ENCODE measurements at regions not wholly inside any gene's neighbourhood (a gene's known extent, or its start where the extent isn't known, plus 50 kb on each side); places are given as distances from the start of the nearest gene placed in this dataset.

DNA sequence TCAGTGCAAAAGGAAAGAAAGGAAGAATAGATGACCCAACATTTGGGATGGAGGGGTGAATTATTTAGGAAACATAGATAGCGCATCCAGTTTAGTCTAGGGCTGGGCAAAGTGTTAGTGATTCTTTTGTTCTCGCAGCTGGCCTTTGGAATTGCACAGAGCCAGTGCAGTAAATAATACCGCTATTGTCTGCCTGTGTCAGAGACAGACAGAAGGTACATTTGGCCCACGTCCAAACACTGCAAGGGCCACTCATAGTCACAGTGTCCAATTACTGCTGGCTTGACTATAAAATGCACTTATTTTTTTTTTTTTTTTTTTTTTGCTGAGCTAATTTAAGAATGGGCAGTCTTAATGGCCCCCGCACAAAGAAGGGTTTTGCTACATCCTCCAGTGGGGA, 638.6 kb downstream of the BCL11B start:
- dilution Hi-C loops (cut with MboI; ENCODE audit: extremely low pct_ligation_motif_present, low sequenced_read_pairs) (no loop called here), intact Hi-C loops (cut with micrococcal nuclease) (no loop called here)
- no peaks in the 10 kb centered on the region for H3K4me1 ChIP-seq (ENCODE audit: control insufficient read depth, extremely low read depth, insufficient read depth, low read length)
- H3K27me3 ChIP-seq (ENCODE audit: control insufficient read depth in 2 of 2, insufficient read depth in 2 of 2, low read length in 2 of 2), result no peaks in the 10 kb centered on the region
- POLR2A ChIA-PET, result no interaction called here
- CTCF ChIA-PET, result no interaction called here
- H3K9me3 ChIP-seq (replicated peaks; ENCODE audit: control insufficient read depth, insufficient read depth, low read length), result peaks cover 11% of the 10 kb centered on the region
- no peaks in the 10 kb centered on the region for H3K79me2 ChIP-seq (ENCODE audit: control insufficient read depth, insufficient read depth, low read length)
- H3K4me2 ChIP-seq (ENCODE audit: insufficient read depth, low read length), result no peak overlapping the region
- FAIRE-seq (no peak), DNase-seq (ENCODE audit: low read depth, low spot score) (no peak)
- no peaks in the 10 kb centered on the region for H3K36me3 ChIP-seq (ENCODE audit: control insufficient read depth in 2 of 2, extremely low read depth in 1 of 2, insufficient read depth in 2 of 2, low read length in 2 of 2)
- no peak overlapping the region for H3K4me3 ChIP-seq (replicated peaks in 1 of 3; ENCODE audit: insufficient read depth in 1 of 3, low read depth in 1 of 3, low read length in 3 of 3)
- no peak overlapping the region for H3K27ac ChIP-seq (ENCODE audit: insufficient read depth, low read depth, low read length)
- TF ChIP-seq POLR2AphosphoS5 (IDR thresholded peaks at IDR 0.05; ENCODE audit: insufficient read depth, low read depth, low read length) (no peak), EZH2 (IDR thresholded peaks at IDR 0.05; ENCODE audit: borderline replicate concordance, low read depth, low read length, severe bottlenecking) (no peak), FOS (IDR thresholded peaks at IDR 0.05; ENCODE audit: borderline replicate concordance, insufficient read depth, low read length) (no peak)
- H2AFZ ChIP-seq (ENCODE audit: low read depth, low read length), result no peak overlapping the region
- BruUV-seq (replicated peaks), result no TSS peak
- no peak overlapping the region for H3K9ac ChIP-seq (replicated peaks; ENCODE audit: extremely low read depth, insufficient read depth, low read length)
- no peaks in the 10 kb centered on the region for H3K9me1 ChIP-seq (replicated peaks; ENCODE audit: control insufficient read depth, extremely low read depth, insufficient read depth, low read length)
- H4K20me1 ChIP-seq (replicated peaks; ENCODE audit: control insufficient read depth, extremely low read depth, insufficient read depth, low read length), result no peaks in the 10 kb centered on the region

DNA sequence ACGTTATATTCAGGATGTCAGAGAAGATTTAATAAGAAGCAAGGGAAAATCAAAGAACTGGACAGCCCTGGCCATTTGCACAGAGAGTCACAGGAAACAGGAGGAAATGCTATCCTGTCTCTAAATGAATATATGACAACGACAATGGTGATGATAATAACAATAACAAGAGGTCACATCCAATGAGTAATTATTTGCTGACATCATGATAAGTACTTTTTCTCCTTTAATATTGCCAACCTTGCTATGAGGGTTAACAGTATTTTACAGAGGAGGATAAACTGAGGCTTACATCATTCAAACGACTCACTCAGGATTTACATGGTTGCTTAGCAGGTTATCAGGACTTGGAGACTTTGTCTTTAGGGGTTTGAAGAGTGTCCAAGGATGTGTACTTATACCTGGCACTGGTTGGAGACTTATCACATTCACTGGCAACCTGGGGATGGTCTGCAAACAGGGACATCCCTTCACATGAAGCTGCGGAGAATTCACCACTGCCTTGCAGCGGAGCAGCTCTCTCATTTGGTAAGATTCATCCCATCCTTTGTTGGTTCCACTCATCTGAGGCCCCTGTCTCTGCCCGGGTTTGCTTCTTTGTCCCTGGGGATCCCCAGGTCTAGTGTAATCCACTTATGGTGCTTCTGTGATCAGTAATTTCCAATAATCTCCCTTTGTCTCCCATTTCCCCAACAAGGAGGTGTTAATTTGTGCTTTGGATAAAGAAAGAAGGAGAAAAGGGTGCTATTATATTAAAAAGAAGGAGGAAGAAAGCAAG, 637.8 kb downstream of the BCL11B start:
- Histone ChIP-seq H3K27me3 (ENCODE audit: control insufficient read depth in 2 of 2, insufficient read depth in 2 of 2, low read length in 2 of 2) (no peaks in the 10 kb centered on the region), H3K4me3 (replicated peaks in 1 of 3; ENCODE audit: insufficient read depth in 1 of 3, low read depth in 1 of 3, low read length in 3 of 3) (no peak overlapping the region), H3K9ac (replicated peaks; ENCODE audit: extremely low read depth, insufficient read depth, low read length) (no peak overlapping the region), H3K9me3 (replicated peaks; ENCODE audit: control insufficient read depth, insufficient read depth, low read length) (peaks cover 11% of the 10 kb centered on the region), H3K4me2 (ENCODE audit: insufficient read depth, low read length) (no peak overlapping the region), H3K27ac (ENCODE audit: insufficient read depth, low read depth, low read length) (no peak overlapping the region), H3K9me1 (replicated peaks; ENCODE audit: control insufficient read depth, extremely low read depth, insufficient read depth, low read length) (no peaks in the 10 kb centered on the region), H3K36me3 (ENCODE audit: control insufficient read depth in 2 of 2, extremely low read depth in 1 of 2, insufficient read depth in 2 of 2, low read length in 2 of 2) (no peaks in the 10 kb centered on the region), H3K4me1 (ENCODE audit: control insufficient read depth, extremely low read depth, insufficient read depth, low read length) (no peaks in the 10 kb centered on the region), H4K20me1 (replicated peaks; ENCODE audit: control insufficient read depth, extremely low read depth, insufficient read depth, low read length) (no peaks in the 10 kb centered on the region), H3K79me2 (ENCODE audit: control insufficient read depth, insufficient read depth, low read length) (no peaks in the 10 kb centered on the region), H2AFZ (ENCODE audit: low read depth, low read length) (no peak overlapping the region)
- DNase-seq (ENCODE audit: low read depth, low spot score) (no peak), FAIRE-seq (no peak)
- CTCF ChIA-PET, result no interaction called here
- BruUV-seq (replicated peaks), result no TSS peak
- intact Hi-C loops (cut with micrococcal nuclease), result no loop called here
- POLR2A ChIA-PET, result no interaction called here
- TF ChIP-seq MYC (IDR thresholded peaks at IDR 0.05; ENCODE audit: low read depth, low read length), result no peak
- dilution Hi-C loops (cut with MboI; ENCODE audit: extremely low pct_ligation_motif_present, low sequenced_read_pairs), result no loop called here
